CD14-positive monocyte (primary cell): ENCODE measurements at regions not wholly inside any gene's neighbourhood (a gene's known extent, or its start where the extent isn't known, plus 50 kb on each side); places are given as distances from the start of the nearest gene placed in this dataset.

Experiments used
- DNase-seq, 3 donors: peaks; one replicate each; pipeline ENCODE4 v3.0.0-alpha.2; 2011 to 2022
- H2AFZ ChIP-seq: 2 replicates; pipeline ENCODE4 v1.6.0; 2012; ENCODE audit warnings: mild to moderate bottlenecking, low read depth, low read length, inconsistent platforms; ENCODE audit not compliant: insufficient read depth, poor library complexity, severe bottlenecking
- H3K27ac ChIP-seq, 2 donors: 1 replicate in 1 of 2; 2 replicates in 1 of 2; pipeline ENCODE4 v1.5.1; 2012 to 2013; ENCODE audit warnings: low read length in 2 of 2, control low read depth in 1 of 2, inconsistent platforms in 1 of 2, low read depth in 1 of 2, mild to moderate bottlenecking in 1 of 2
- H3K27me3 ChIP-seq, 2 donors: one replicate each; pipeline versions ENCODE4 v1.6.0 to v1.6.1; 2011 to 2013; ENCODE audit warnings: low read length in 2 of 2; ENCODE audit not compliant: control insufficient read depth in 2 of 2, insufficient read depth in 2 of 2
- H3K36me3 ChIP-seq, 2 donors: replicated peaks in 1 of 2; 1 replicate in 1 of 2; 2 replicates in 1 of 2; pipeline versions ENCODE4 v1.5.1 to v1.6.1; 2012 to 2013; ENCODE audit warnings: low read length in 2 of 2, control low read depth in 1 of 2, inconsistent platforms in 1 of 2, mild to moderate bottlenecking in 1 of 2; ENCODE audit not compliant: insufficient read depth in 2 of 2, control insufficient read depth in 1 of 2
- H3K4me1 ChIP-seq, 2 donors: 1 replicate in 1 of 2; 2 replicates in 1 of 2; pipeline versions ENCODE4 v1.5.1 to v1.6.1; 2012 to 2013; ENCODE audit warnings: low read length in 2 of 2, control low read depth in 1 of 2, inconsistent platforms in 1 of 2, mild to moderate bottlenecking in 1 of 2, moderate library complexity in 1 of 2; ENCODE audit not compliant: insufficient read depth in 2 of 2, control insufficient read depth in 1 of 2
- H3K4me2 ChIP-seq: replicated peaks from 2 replicates; pipeline ENCODE3; 2012; ENCODE audit warnings: low read length, moderate library complexity, mild to moderate bottlenecking; ENCODE audit not compliant: poor library complexity, severe bottlenecking; ENCODE audit errors: extremely low read depth
- H3K4me3 ChIP-seq, 3 experiments: fragments of 200-600 bp in 1 of 3; sonication (generic) in 1 of 3; replicated peaks in 1 of 3; 1 replicate in 2 of 3; 2 replicates in 1 of 3; pipeline ENCODE4 v1.5.1; 2011 to 2013; ENCODE audit warnings: low read length in 3 of 3, mild to moderate bottlenecking in 3 of 3, control low read depth in 2 of 3, low read depth in 2 of 3, inconsistent platforms in 1 of 3, moderate library complexity in 1 of 3
- H3K79me2 ChIP-seq: 2 replicates; pipeline ENCODE4 v1.6.0; 2012; ENCODE audit warnings: mild to moderate bottlenecking, control low read depth, inconsistent platforms, low read length, moderate library complexity; ENCODE audit not compliant: insufficient read depth
- H3K9ac ChIP-seq: 2 replicates; pipeline ENCODE4 v1.6.0; 2017; ENCODE audit warnings: low read length, mild to moderate bottlenecking; ENCODE audit not compliant: insufficient read depth, poor library complexity, severe bottlenecking
- H3K9me3 ChIP-seq, 2 donors: replicated peaks in 1 of 2; 1 replicate in 1 of 2; 2 replicates in 1 of 2; pipeline versions ENCODE4 v1.5.1 to v1.6.1; 2012 to 2013; ENCODE audit warnings: low read length in 2 of 2, control low read depth in 1 of 2; ENCODE audit not compliant: control insufficient read depth in 1 of 2, insufficient read depth in 1 of 2
- H4K20me1 ChIP-seq: 2 replicates; pipeline ENCODE4 v1.6.0; 2012; ENCODE audit warnings: mild to moderate bottlenecking, low read length, control low read depth, moderate library complexity; ENCODE audit not compliant: insufficient read depth
- H3K27ac Mint-ChIP-seq, 7 donors: one replicate each; pipeline ENCODE4 v1.8.0; 2020; ENCODE audit warnings: mild to moderate bottlenecking in 7 of 7, mixed read lengths in 7 of 7, moderate library complexity in 6 of 7, inconsistent platforms in 2 of 7
- H3K27me3 Mint-ChIP-seq, 3 donors: one replicate each; pipeline ENCODE4 v1.8.0; 2021 to 2022; ENCODE audit warnings: low read depth in 3 of 3, mild to moderate bottlenecking in 3 of 3, mixed read lengths in 3 of 3, moderate library complexity in 3 of 3, inconsistent platforms in 1 of 3
- H3K36me3 Mint-ChIP-seq, 2 donors: one replicate each; pipeline ENCODE4 v1.8.0; 2020; ENCODE audit warnings: mixed read lengths in 2 of 2, inconsistent platforms in 1 of 2, mild to moderate bottlenecking in 1 of 2
- H3K4me1 Mint-ChIP-seq: one replicate; pipeline ENCODE4 v1.8.0; 2020; ENCODE audit warnings: mild to moderate bottlenecking, mixed read lengths
- H3K4me3 Mint-ChIP-seq, 2 donors: one replicate each; pipeline ENCODE4 v1.8.0; 2020; ENCODE audit warnings: mild to moderate bottlenecking in 2 of 2, mixed read lengths in 2 of 2, moderate library complexity in 1 of 2
- H3K9me3 Mint-ChIP-seq, 7 donors: one replicate each; pipeline ENCODE4 v1.8.0; 2020 to 2022; ENCODE audit warnings: mixed read lengths in 7 of 7, mild to moderate bottlenecking in 6 of 7, moderate library complexity in 6 of 7, inconsistent platforms in 2 of 7
- WGBS: methylation state at CpG from one replicate; pipeline ENCODE4 v1.1.5; 2013; ENCODE audit warnings: missing lambda C conversion rate; ENCODE audit not compliant: insufficient coverage; 5-methylcytosine and 5-hydroxymethylcytosine counted together
- intact Hi-C, 2 donors: fragments of 100-400 bp; cut with micrococcal nuclease; formaldehyde crosslinking; loops; one replicate each; pipeline versions ENCODE4 v1.15.0 to v1.15.1; 2023
- TF ChIP-seq, protein P1 (sequence below): fragments of 200-600 bp; IDR thresholded peaks from one replicate; pipeline ENCODE4 v1.8.0; 2022; ENCODE audit warnings: antibody characterized with exemption, mild to moderate bottlenecking

DNA sequence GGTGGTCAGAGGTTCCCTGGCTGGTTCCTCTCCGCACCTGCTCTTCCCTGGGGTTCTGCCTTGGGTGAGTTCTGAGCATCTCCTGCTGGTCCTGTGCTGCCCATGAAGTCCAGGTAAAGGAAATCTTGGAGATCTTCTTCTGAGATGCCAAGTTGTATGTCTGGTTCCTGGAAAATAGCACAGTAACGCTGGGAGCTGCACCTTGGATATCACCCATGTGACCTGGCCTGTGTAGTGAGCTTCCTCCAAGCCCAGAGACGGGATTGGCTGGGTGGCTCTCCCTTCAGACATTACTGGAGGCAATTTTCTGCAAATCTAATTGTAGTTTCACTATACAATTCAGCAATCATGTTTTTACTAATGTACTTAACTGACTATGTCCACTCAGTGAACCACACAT, 1281.1 kb downstream of the TMEM121 start:
- no peaks in the 10 kb centered on the region for H3K79me2 ChIP-seq
- H3K27me3 Mint-ChIP-seq: peaks cover 0 to 3% (median 1%) of the 10 kb centered on the region in 3 donors
- TF ChIP-seq, protein P1, sequence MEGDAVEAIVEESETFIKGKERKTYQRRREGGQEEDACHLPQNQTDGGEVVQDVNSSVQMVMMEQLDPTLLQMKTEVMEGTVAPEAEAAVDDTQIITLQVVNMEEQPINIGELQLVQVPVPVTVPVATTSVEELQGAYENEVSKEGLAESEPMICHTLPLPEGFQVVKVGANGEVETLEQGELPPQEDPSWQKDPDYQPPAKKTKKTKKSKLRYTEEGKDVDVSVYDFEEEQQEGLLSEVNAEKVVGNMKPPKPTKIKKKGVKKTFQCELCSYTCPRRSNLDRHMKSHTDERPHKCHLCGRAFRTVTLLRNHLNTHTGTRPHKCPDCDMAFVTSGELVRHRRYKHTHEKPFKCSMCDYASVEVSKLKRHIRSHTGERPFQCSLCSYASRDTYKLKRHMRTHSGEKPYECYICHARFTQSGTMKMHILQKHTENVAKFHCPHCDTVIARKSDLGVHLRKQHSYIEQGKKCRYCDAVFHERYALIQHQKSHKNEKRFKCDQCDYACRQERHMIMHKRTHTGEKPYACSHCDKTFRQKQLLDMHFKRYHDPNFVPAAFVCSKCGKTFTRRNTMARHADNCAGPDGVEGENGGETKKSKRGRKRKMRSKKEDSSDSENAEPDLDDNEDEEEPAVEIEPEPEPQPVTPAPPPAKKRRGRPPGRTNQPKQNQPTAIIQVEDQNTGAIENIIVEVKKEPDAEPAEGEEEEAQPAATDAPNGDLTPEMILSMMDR: no peak

DNA sequence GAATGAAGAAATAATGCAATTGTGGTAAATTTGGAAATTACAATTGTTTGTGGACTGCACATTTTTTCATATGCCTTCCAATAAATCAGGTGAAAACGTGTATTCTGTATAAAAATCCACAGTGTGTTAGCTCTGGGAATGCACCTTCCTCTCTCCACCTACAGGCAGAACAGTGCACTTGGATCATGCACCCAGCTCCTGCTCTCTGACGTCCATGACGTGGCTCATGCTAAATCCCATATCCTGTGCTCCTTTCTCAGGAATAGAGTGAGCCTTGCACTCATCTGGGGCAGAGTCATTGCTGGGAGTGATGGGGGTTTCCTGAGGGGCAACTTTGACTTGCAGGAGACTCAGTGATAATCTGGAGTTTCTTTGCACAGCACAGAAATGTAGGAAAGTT, 1282.1 kb downstream of the TMEM121 start:
- H3K79me2 ChIP-seq: no peaks in the 10 kb centered on the region
- no peak overlapping the region for H3K27ac ChIP-seq
- H3K36me3 ChIP-seq: no peaks in the 10 kb centered on the region
- no peaks in the 10 kb centered on the region for H3K4me1 ChIP-seq
- intact Hi-C loops: no loop called here
- Mint-ChIP-seq H3K27me3 (peaks cover 0 to 1% (median 0%) of the 10 kb centered on the region in 3 donors), H3K4me3 (no peak overlapping the region), H3K36me3 (no peaks in the 10 kb centered on the region), H3K9me3 (no peaks in the 10 kb centered on the region), H3K4me1 (peaks cover 2% of the 10 kb centered on the region), H3K27ac (no peak overlapping the region)
- H3K9me3 ChIP-seq: no peaks in the 10 kb centered on the region
- WGBS: 71% methylated on average over 1 of the region's 3 CpGs
- no peak overlapping the region for H3K9ac ChIP-seq
- no peak overlapping the region for H2AFZ ChIP-seq
- peaks cover 0 to 2% of the 10 kb centered on the region in 2 donors for H3K27me3 ChIP-seq
- H4K20me1 ChIP-seq: no peaks in the 10 kb centered on the region
- no peak overlapping the region for H3K4me3 ChIP-seq
- no peak for DNase-seq
- TF ChIP-seq, protein P1: no peak
- H3K4me2 ChIP-seq: no peak overlapping the region

More for the DNA sequence above, 1281.1 kb downstream of the TMEM121 start:
- Histone ChIP-seq H3K27me3 (peaks cover 0 to 2% of the 10 kb centered on the region in 2 donors), H3K9me3 (no peaks in the 10 kb centered on the region), H3K4me2 (no peak overlapping the region), H3K9ac (no peak overlapping the region), H3K4me1 (no peaks in the 10 kb centered on the region), H2AFZ (no peak overlapping the region), H3K4me3 (no peak overlapping the region), H3K36me3 (no peaks in the 10 kb centered on the region), H4K20me1 (no peaks in the 10 kb centered on the region), H3K27ac (no peak overlapping the region)
- 90% methylated on average over 3 of the region's 3 CpGs for WGBS
- no peaks in the 10 kb centered on the region for H3K9me3 Mint-ChIP-seq
- H3K27ac Mint-ChIP-seq: no peak overlapping the region
- DNase-seq: no peak
- no peak overlapping the region for H3K4me3 Mint-ChIP-seq
- no peaks in the 10 kb centered on the region for H3K36me3 Mint-ChIP-seq
- peaks cover 2% of the 10 kb centered on the region for H3K4me1 Mint-ChIP-seq
- intact Hi-C loops: no loop called here
